ENCODE measurements at regions not wholly inside any gene's neighbourhood (a gene's known extent, or its start where the extent isn't known, plus 50 kb on each side); places are given as distances from the start of the nearest gene placed in this dataset.

- TF ChIP-seq E4F1 (IDR thresholded peaks at IDR 0.05; ENCODE audit: borderline replicate concordance, partially characterized antibody) (no peak), LARP7 (IDR thresholded peaks at IDR 0.05) (no peak), DPF2 (IDR thresholded peaks at IDR 0.05) (no peak), USF2 (IDR thresholded peaks at IDR 0.05; ENCODE audit: borderline replicate concordance, low read depth, low read length) (no peak), NR2C1 (IDR thresholded peaks at IDR 0.05) (no peak), KLF5 (IDR thresholded peaks at IDR 0.05; ENCODE audit: partially characterized antibody) (no peak), TARDBP (IDR thresholded peaks at IDR 0.05; ENCODE audit: borderline replicate concordance) (no peak), PKNOX1 (IDR thresholded peaks at IDR 0.05) (no peak), CREB1 (IDR thresholded peaks at IDR 0.05; ENCODE audit: low read depth) (no peak), SIN3A (IDR thresholded peaks at IDR 0.05; ENCODE audit: low read depth, low read length) (no peak), SMC3 (IDR thresholded peaks at IDR 0.05; ENCODE audit: borderline replicate concordance, low read length) (no peak), CHD4 (IDR thresholded peaks at IDR 0.05) (no peak)
Observed at GRCh38 chr13:32863596-32863995, 152.6 kb upstream of the KL start (continued).
